ENCODE measurements at regions not wholly inside any gene's neighbourhood (a gene's known extent, or its start where the extent isn't known, plus 50 kb on each side); places are given as distances from the start of the nearest gene placed in this dataset.

DNA sequence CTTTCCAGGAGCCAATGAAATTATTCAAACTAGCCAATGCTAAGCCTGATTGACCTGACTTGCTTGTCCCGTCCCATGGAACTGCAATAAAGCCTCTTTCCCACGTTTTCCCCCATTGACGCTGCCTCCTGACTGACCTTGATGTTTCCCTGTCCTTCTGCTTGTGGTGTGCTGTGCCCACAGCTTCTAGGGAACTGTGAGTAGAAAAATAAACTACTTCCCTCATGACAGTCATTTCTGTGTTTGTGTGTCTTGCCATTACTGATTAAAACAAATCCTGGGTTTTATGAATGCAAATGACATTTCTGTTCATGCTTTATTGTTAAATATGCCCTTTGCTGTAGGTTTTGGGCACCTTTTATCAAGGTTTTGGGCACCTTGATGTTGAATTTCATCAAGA is 91.3 kb upstream of the ABI1 start:
- Histone ChIP-seq H3K36me3 (no peaks in the 10 kb centered on the region), H3K27ac (no peak overlapping the region), H3K4me1 (no peaks in the 10 kb centered on the region), H3K9me3 (peaks cover 0 to 5% of the 10 kb centered on the region in 2 donors), H3K27me3 (no peaks in the 10 kb centered on the region), H3K4me3 (no peak overlapping the region)
- TF ChIP-seq, protein P1, sequence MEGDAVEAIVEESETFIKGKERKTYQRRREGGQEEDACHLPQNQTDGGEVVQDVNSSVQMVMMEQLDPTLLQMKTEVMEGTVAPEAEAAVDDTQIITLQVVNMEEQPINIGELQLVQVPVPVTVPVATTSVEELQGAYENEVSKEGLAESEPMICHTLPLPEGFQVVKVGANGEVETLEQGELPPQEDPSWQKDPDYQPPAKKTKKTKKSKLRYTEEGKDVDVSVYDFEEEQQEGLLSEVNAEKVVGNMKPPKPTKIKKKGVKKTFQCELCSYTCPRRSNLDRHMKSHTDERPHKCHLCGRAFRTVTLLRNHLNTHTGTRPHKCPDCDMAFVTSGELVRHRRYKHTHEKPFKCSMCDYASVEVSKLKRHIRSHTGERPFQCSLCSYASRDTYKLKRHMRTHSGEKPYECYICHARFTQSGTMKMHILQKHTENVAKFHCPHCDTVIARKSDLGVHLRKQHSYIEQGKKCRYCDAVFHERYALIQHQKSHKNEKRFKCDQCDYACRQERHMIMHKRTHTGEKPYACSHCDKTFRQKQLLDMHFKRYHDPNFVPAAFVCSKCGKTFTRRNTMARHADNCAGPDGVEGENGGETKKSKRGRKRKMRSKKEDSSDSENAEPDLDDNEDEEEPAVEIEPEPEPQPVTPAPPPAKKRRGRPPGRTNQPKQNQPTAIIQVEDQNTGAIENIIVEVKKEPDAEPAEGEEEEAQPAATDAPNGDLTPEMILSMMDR (IDR thresholded peaks at IDR 0.05): no peak
- no peak for DNase-seq (ENCODE audit: low spot score)

DNA sequence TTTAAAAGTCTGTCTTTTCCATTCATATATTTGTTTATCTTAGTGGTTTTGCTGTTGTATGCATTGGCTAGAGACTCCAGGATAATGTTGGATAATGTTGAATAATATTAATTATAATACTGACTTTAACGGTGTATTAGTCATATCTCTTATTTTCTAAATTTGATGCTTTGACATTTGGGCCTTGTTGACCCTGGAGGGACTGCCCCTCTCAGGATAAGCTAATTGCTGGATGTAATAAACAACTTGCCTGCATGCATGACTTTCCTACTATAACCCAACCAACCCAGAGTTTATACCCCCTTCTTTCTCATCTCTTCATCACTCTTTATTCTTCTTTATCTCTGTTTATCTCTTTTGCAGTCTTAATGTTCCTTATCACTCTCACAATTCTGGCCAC is 90.9 kb upstream of the ABI1 start:
- no peak for DNase-seq (ENCODE audit: low spot score)
- TF ChIP-seq, protein P1 (IDR thresholded peaks at IDR 0.05): no peak

DNA sequence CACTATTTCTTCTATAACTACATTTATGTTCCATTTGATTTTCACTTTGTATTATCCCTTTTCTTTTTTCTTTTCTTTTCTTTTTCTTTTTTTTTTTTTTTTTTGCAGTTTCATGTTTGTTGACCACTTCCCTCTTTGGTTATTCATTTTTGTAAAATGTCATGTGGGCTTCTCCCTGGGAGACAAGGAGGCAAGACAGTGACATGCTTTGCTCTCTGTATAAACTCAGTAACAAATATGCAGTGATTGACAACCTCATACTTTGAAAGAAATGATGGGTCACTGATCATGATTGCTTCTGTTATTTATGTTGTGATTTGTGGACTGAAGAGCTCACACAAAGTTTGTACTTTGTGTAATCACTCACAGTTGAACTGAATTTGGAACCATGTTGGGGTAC is 90.2 kb upstream of the ABI1 start:
- H3K36me3 ChIP-seq: no peaks in the 10 kb centered on the region
- DNase-seq (ENCODE audit: low spot score): no peak

More for the DNA sequence above, 90.9 kb upstream of the ABI1 start:
- no peaks in the 10 kb centered on the region for H3K27me3 ChIP-seq
- no peaks in the 10 kb centered on the region for H3K36me3 ChIP-seq
- no peaks in the 10 kb centered on the region for H3K4me1 ChIP-seq
- peaks cover 0 to 5% of the 10 kb centered on the region in 2 donors for H3K9me3 ChIP-seq
- H3K4me3 ChIP-seq: no peak overlapping the region
- no peak overlapping the region for H3K27ac ChIP-seq

DNA sequence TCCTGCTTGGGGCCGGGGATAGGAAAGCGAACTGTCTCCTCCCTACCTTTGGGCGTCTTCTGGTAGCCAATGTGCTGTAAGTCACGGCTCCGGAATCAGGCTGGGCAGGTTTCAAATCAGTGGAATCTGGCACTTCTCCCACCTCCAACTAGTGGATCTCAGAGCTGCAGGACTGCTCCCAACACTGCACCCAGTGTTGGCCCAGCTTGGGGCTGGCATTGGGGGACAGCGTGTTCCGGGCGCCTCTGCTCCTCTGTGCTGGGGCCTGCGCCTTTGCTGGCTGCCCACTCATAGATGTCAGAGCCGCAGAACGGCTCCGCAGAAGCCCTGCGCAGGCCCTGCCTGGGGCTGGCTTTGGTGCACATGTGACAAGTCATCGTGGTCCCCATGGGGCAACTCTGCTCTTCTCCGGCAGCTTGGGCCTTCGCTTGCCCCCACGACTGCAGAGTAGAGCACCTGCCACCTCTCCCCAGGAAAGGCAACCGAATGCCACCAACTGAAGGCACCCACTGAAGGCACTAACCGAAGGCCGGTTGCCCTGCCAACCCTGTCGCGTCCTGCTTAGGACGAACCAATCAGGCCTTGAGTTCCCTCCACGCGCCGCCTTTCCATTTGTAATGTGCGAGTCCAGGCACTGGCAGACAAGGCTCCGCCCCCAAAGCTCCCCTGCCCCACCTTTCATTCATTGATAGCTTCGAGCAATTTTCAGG is 85.5 kb upstream of the ABI1 start:
- no peak overlapping the region for H3K27ac ChIP-seq
- H3K9me3 ChIP-seq: peaks cover 0 to 5% of the 10 kb centered on the region in 2 donors
- no peaks in the 10 kb centered on the region for H3K4me1 ChIP-seq
- no peaks in the 10 kb centered on the region for H3K27me3 ChIP-seq
- TF ChIP-seq, protein P1 (IDR thresholded peaks at IDR 0.05): no peak
- no peak for DNase-seq (ENCODE audit: low spot score)
- no peaks in the 10 kb centered on the region for H3K36me3 ChIP-seq
- no peak overlapping the region for H3K4me3 ChIP-seq

More for the DNA sequence above, 90.2 kb upstream of the ABI1 start:
- H3K4me1 ChIP-seq: no peaks in the 10 kb centered on the region
- H3K27me3 ChIP-seq: no peaks in the 10 kb centered on the region
- H3K9me3 ChIP-seq: peaks cover 0 to 5% of the 10 kb centered on the region in 2 donors
- H3K4me3 ChIP-seq: no peak overlapping the region
- TF ChIP-seq, protein P1 (IDR thresholded peaks at IDR 0.05): no peak
- H3K27ac ChIP-seq: no peak overlapping the region

DNA sequence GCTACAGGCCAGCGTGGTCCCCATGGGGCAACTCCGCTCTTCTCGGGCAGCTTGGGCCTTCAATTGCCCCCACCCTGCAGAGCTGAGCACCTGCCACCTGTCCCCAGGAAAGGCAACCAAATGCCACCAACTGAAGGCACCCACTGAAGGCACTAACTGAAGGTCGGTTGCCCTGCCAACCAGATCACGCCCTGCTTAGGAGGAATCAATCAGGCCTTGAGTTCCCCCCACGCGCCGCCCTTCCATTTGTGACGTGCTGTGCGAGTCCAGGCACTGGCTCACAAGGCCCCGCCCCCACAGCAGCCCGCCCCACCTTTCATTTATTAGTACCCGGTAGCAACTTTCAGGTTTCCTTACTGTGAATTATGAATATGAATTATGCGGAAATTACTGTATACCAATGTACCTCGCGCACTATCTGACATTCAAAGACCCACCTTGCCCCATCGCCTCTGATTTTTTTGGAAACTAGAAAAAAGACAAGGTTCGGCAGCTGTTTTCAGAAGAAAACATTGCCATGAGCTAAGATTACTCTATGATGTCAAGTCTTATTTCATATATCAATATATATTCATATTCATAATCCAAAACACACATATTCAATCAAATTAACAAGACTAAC is 83.6 kb upstream of the ABI1 start:
- TF ChIP-seq, protein P1 (IDR thresholded peaks at IDR 0.05): no peak
- Histone ChIP-seq H3K27me3 (no peaks in the 10 kb centered on the region), H3K9me3 (no peaks in the 10 kb centered on the region), H3K4me1 (no peaks in the 10 kb centered on the region), H3K36me3 (no peaks in the 10 kb centered on the region), H3K27ac (no peak overlapping the region), H3K4me3 (no peak overlapping the region)
- DNase-seq (ENCODE audit: low spot score): no peak
